ENCODE measurements at regions not wholly inside any gene's neighbourhood (a gene's known extent, or its start where the extent isn't known, plus 50 kb on each side); places are given as distances from the start of the nearest gene placed in this dataset.

DNA sequence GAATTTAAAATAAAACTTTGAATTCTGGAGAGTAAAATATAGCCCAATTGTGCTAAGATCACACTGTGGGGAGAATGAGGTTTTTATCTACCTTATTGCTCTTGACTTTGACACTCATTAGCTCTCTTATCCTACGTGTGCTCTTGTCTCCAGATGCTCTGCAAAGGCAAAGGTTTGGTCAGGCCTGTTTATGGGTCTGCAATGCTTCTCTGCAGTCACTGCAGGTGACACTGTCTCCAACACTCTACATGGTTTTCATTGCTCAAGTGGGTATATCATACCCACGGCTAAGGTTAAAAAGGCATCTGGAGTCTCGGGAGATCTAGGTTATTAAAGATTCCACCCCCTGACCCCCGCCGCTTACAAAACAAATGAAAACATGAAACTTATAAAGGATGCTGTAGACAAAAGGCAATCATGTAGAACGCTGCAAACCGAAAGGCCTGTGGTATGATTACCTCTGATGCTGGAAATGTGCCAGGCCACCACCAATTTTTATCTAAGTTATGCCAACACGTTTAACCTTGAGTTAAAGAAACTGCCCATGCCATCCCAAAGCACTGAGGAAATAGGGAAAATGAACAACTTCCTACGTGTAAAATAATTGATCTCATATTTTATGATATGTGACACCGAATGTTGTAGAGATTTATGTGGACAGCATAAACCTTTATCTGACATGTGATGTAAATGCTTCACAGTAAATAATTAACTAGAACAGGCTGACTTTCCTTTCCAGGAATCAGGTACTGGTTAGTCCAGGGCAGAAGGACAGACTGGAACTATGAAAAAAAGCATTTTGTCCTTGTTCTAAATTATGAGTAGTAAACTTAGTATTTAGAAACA, 238.2 kb upstream of the NOX3 start:
- TF ChIP-seq, protein P1, sequence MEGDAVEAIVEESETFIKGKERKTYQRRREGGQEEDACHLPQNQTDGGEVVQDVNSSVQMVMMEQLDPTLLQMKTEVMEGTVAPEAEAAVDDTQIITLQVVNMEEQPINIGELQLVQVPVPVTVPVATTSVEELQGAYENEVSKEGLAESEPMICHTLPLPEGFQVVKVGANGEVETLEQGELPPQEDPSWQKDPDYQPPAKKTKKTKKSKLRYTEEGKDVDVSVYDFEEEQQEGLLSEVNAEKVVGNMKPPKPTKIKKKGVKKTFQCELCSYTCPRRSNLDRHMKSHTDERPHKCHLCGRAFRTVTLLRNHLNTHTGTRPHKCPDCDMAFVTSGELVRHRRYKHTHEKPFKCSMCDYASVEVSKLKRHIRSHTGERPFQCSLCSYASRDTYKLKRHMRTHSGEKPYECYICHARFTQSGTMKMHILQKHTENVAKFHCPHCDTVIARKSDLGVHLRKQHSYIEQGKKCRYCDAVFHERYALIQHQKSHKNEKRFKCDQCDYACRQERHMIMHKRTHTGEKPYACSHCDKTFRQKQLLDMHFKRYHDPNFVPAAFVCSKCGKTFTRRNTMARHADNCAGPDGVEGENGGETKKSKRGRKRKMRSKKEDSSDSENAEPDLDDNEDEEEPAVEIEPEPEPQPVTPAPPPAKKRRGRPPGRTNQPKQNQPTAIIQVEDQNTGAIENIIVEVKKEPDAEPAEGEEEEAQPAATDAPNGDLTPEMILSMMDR (IDR thresholded peaks at IDR 0.05; ENCODE audit: insufficient read depth, low read length, poor library complexity, severe bottlenecking): no peak
- H3K4me3 ChIP-seq (ENCODE audit: low read depth, low read length): no peak overlapping the region
- H3K27me3 ChIP-seq (ENCODE audit: control insufficient read depth, insufficient read depth, low read length): no peaks in the 10 kb centered on the region
- DNase-seq (ENCODE audit: low read depth): peak; percentile 32
- no peaks in the 10 kb centered on the region for H3K36me3 ChIP-seq (ENCODE audit: control insufficient read depth, insufficient read depth, low read length)

DNA sequence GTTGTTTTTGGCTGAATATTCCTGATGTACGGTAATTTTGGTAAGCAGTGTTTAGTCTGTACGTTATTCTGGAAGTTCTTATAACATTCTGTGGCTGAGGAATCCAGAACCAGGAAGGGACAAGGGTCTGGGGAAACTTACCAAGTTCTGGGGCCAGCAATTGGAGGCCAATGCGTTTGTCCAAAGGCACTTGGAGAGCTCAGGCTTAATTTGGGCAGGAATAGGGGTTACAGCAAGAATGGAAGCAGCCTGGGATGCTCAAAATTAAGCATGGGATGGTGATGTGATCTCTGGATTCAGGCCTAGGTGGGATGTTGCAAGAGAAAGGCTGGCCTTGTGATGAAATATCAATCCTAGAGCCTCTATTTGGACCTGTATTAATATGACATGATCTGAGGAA, 235.2 kb upstream of the NOX3 start:
- Histone ChIP-seq H3K36me3 (ENCODE audit: control insufficient read depth, insufficient read depth, low read length) (no peaks in the 10 kb centered on the region), H3K4me3 (ENCODE audit: low read depth, low read length) (no peak overlapping the region), H3K27me3 (ENCODE audit: control insufficient read depth, insufficient read depth, low read length) (no peaks in the 10 kb centered on the region)
- TF ChIP-seq, protein P1 (IDR thresholded peaks at IDR 0.05; ENCODE audit: insufficient read depth, low read length, poor library complexity, severe bottlenecking): no peak
- no peak for DNase-seq (ENCODE audit: low read depth)

DNA sequence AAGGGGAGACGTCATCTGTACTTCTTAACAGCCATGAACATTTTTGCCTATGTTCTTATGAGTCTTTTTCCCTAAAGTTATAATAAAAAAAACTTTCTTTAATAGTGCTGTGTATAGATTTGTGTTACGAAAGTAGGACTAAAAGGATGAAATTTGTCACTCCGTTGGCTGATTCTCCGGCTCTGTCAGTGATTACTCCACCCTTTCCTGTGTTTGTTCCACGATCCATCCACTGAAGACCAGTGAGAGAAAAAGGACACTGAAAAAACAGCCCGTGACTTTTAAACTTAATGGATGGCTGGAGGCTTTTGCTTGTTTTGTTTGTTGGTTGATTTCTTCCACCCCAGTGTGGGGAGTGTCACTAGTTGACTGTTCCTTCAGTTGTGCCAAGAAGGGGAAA, 232.0 kb upstream of the NOX3 start:
- H3K27me3 ChIP-seq (ENCODE audit: control insufficient read depth, insufficient read depth, low read length): no peaks in the 10 kb centered on the region
- no peak for DNase-seq (ENCODE audit: low read depth)
- TF ChIP-seq, protein P1 (IDR thresholded peaks at IDR 0.05; ENCODE audit: insufficient read depth, low read length, poor library complexity, severe bottlenecking): no peak
- no peaks in the 10 kb centered on the region for H3K36me3 ChIP-seq (ENCODE audit: control insufficient read depth, insufficient read depth, low read length)
- H3K4me3 ChIP-seq (ENCODE audit: low read depth, low read length): no peak overlapping the region

DNA sequence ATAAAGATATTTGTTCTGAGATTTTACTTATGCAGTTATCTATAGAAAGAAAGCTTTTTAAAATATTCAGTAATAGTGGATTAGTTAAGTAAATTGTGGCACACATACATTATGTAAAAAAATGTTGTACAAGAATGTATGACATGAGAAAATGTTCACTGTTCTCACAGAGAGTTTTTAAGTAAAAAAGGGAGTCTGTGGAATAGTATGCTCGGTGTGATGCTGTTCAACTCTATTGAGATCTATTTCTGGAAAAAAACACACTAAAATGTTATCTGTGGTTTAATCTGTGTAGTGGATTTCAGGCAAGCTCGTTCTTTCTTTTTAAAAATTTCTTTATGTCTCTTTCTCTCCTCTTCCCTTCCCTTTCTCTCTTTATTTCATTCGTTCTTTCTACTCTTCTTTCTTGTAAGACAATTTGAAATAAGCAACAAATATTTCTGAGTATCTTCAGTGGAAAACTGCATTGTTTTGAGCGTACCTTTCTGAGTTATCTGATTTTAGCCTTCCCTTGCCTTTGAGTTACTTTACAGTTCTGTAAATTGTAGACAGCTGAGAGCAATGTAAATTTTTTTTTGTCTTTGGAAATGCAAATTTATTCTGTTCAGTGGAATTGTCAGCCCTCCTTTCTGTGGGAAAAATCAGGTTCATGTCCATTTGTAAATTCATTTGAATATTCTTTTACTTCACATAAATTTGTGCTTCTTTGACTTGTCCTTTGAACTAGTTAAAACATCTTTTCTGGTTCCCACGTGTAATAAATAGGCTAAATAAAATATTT, 229.0 kb upstream of the NOX3 start:
- Histone ChIP-seq H3K27me3 (ENCODE audit: control insufficient read depth, insufficient read depth, low read length) (no peaks in the 10 kb centered on the region), H3K36me3 (ENCODE audit: control insufficient read depth, insufficient read depth, low read length) (no peaks in the 10 kb centered on the region), H3K4me3 (ENCODE audit: low read depth, low read length) (no peak overlapping the region)
- TF ChIP-seq, protein P1 (IDR thresholded peaks at IDR 0.05; ENCODE audit: insufficient read depth, low read length, poor library complexity, severe bottlenecking): no peak
- no peak for DNase-seq (ENCODE audit: low read depth)

DNA sequence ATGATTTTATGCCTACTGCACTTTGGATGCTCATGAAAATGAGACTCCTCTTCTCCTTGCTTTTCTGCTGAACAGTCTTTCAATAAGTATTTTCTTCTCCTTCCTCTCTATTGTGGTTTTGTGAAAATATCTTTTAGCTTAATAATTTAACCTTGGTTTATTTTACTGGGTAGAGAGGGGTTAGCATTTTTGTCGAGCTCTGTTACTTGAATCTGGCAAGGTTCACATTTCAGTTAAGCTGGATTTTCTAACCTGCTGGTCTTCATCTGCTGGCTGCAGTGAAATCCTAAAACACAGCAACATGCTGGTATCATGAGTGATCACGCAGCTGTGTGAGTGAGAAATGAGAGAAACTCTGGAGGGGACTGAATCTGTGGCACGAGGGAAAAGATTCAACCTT, 222.7 kb upstream of the NOX3 start:
- Histone ChIP-seq H3K4me3 (ENCODE audit: low read depth, low read length) (no peak overlapping the region), H3K27me3 (ENCODE audit: control insufficient read depth, insufficient read depth, low read length) (no peaks in the 10 kb centered on the region), H3K36me3 (ENCODE audit: control insufficient read depth, insufficient read depth, low read length) (no peaks in the 10 kb centered on the region)
- TF ChIP-seq, protein P1 (IDR thresholded peaks at IDR 0.05; ENCODE audit: insufficient read depth, low read length, poor library complexity, severe bottlenecking): no peak
- DNase-seq (ENCODE audit: low read depth): no peak
